Activated B cell treated with CpG ODN at 0.5 μM for 24 hours (primary cell): ENCODE measurements at regions not wholly inside any gene's neighbourhood (a gene's known extent, or its start where the extent isn't known, plus 50 kb on each side); places are given as distances from the start of the nearest gene placed in this dataset.

Experiments used
- ATAC-seq: fragments of 200-7000 bp; cut with Tn5 transposase; one replicate; pipeline ENCODE4 v1.10.0; 2021; ENCODE audit warnings: low read depth, mild to moderate bottlenecking, moderate library complexity
- CTCF ChIA-PET: fragments of 350-600 bp; sonication (Branson Sonifier 250); formaldehyde crosslinking; loops from one replicate; lab custom pipeline; 2021; ENCODE audit warnings: antibody characterized with exemption; lab: Charles Lee
- POLR2A ChIA-PET: fragments of 350-600 bp; sonication (Branson Sonifier 250); formaldehyde crosslinking; loops from one replicate; lab custom pipeline; 2021; ENCODE audit warnings: antibody characterized with exemption; lab: Charles Lee
- DNase-seq: peaks from one replicate; pipeline ENCODE4 v3.0.0; 2022
- H3K27ac Mint-ChIP-seq: one replicate; pipeline ENCODE4 v1.8.0; 2020; ENCODE audit warnings: mixed read lengths
- H3K27me3 Mint-ChIP-seq: one replicate; pipeline ENCODE4 v1.8.0; 2021; ENCODE audit warnings: mixed read lengths
- H3K36me3 Mint-ChIP-seq: one replicate; pipeline ENCODE4 v1.8.0; 2021; ENCODE audit warnings: low read depth, mixed read lengths
- H3K4me1 Mint-ChIP-seq: one replicate; pipeline ENCODE4 v1.8.0; 2021; ENCODE audit warnings: mixed read lengths
- H3K4me3 Mint-ChIP-seq: one replicate; pipeline ENCODE4 v1.8.0; 2020; ENCODE audit warnings: mild to moderate bottlenecking, mixed read lengths
- H3K9me3 Mint-ChIP-seq: one replicate; pipeline ENCODE4 v1.8.0; 2020; ENCODE audit warnings: mixed read lengths
- CTCF ChIP-seq: fragments of 200-600 bp; IDR thresholded peaks from one replicate; pipeline ENCODE4 v1.8.0; 2022; ENCODE audit warnings: antibody characterized with exemption, mild to moderate bottlenecking
- intact Hi-C: fragments of 100-400 bp; cut with micrococcal nuclease; formaldehyde crosslinking; loops from one replicate; pipeline ENCODE4 v1.15.1; 2024

- POLR2A ChIA-PET, result interaction anchor here (0.5 kb wide), 1 partner anchor 1215 kb away, joined by 12 read pairs; no protein-coding TSS in a partner anchor
- H3K36me3 Mint-ChIP-seq, result no peaks in the 10 kb centered on the region
- intact Hi-C loops, result no loop called here
- no peak overlapping the region for H3K27ac Mint-ChIP-seq
- TF ChIP-seq CTCF, result no peak
- ATAC-seq, result no peak
- H3K27me3 Mint-ChIP-seq, result no peaks in the 10 kb centered on the region
- no peak for DNase-seq
- H3K4me3 Mint-ChIP-seq, result no peak overlapping the region
- CTCF ChIA-PET, result no interaction called here
- H3K4me1 Mint-ChIP-seq, result no peaks in the 10 kb centered on the region
- no peaks in the 10 kb centered on the region for H3K9me3 Mint-ChIP-seq
Measured at GRCh38 chr9:16119261-16120230, 566.7 kb downstream of the CCDC171 start.

- no peak for ATAC-seq
- H3K9me3 Mint-ChIP-seq, result no peaks in the 10 kb centered on the region
Measured at GRCh38 chr9:16120231-16120641, 567.4 kb downstream of the CCDC171 start.

GRCh38 chr9:16120727-16121126 is 567.9 kb downstream of the CCDC171 start:
- Mint-ChIP-seq H3K27ac (no peak overlapping the region), H3K4me1 (no peaks in the 10 kb centered on the region), H3K9me3 (no peaks in the 10 kb centered on the region), H3K36me3 (no peaks in the 10 kb centered on the region), H3K4me3 (no peak overlapping the region), H3K27me3 (no peaks in the 10 kb centered on the region)
- POLR2A ChIA-PET, result no interaction called here
- intact Hi-C loops, result no loop called here
- no peak for ATAC-seq
- CTCF ChIA-PET, result no interaction called here
- DNase-seq, result no peak
- no peak for TF ChIP-seq CTCF

More at GRCh38 chr9:16120231-16120641, 567.4 kb downstream of the CCDC171 start:
- ChIA-PET CTCF (no interaction called here), POLR2A (no interaction called here)
- no peaks in the 10 kb centered on the region for H3K36me3 Mint-ChIP-seq
- TF ChIP-seq CTCF, result no peak
- intact Hi-C loops, result no loop called here
- H3K4me3 Mint-ChIP-seq, result no peak overlapping the region
- no peaks in the 10 kb centered on the region for H3K27me3 Mint-ChIP-seq
- no peak for DNase-seq
- H3K27ac Mint-ChIP-seq, result no peak overlapping the region
- no peaks in the 10 kb centered on the region for H3K4me1 Mint-ChIP-seq

- CTCF ChIA-PET, result no interaction called here
Measured at GRCh38 chr9:16121168-16121567, 568.3 kb downstream of the CCDC171 start.

More at GRCh38 chr9:16121168-16121567, 568.3 kb downstream of the CCDC171 start:
- Mint-ChIP-seq H3K27ac (no peak overlapping the region), H3K4me1 (no peaks in the 10 kb centered on the region), H3K9me3 (no peaks in the 10 kb centered on the region), H3K36me3 (no peaks in the 10 kb centered on the region), H3K4me3 (no peak overlapping the region), H3K27me3 (no peaks in the 10 kb centered on the region)
- POLR2A ChIA-PET, result no interaction called here
- no peak for ATAC-seq
- intact Hi-C loops, result no loop called here
- TF ChIP-seq CTCF, result no peak
- no peak for DNase-seq
